ENCODE measurements at regions not wholly inside any gene's neighbourhood (a gene's known extent, or its start where the extent isn't known, plus 50 kb on each side); places are given as distances from the start of the nearest gene placed in this dataset.

DNA sequence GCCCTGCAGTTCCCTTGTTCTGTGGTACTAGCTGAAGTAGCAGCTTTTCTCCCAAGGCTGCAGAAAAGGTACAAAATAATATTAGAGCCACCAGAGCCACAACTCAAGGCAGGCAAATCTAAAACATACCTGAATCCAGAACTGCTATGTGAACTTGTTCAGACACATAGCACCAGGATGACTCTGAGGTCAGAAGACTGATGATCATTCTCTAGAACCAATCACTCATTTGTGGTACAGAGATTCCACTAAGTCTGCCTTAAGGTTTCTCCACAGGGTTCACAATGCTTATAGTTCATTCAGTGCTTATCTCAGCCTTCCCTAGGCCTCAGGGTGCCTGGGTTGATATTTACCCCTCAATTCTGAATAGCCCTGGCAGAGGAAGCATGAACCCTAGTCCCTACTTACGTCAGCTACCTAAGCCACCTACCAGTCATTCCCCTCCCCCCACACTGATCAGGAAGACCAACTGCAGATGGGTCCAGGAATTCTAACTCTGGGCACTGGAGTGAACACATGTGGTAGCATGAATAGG is 140.9 kb upstream of the MOCS1 start:
- Histone ChIP-seq H3K9ac (ENCODE audit: insufficient read depth, low read depth, low read length) (no peak overlapping the region), H3K27ac (ENCODE audit: extremely low read length, insufficient read depth, low read length) (no peak overlapping the region), H3K4me1 (ENCODE audit: insufficient read depth, low read length) (no peaks in the 10 kb centered on the region), H2AFZ (ENCODE audit: low read length) (no peak overlapping the region), H3K4me2 (ENCODE audit: low read depth, low read length) (no peak overlapping the region), H3K27me3 (ENCODE audit: control insufficient read depth in 1 of 2, insufficient read depth in 2 of 2, low read length in 2 of 2) (no peaks in the 10 kb centered on the region), H3K79me2 (ENCODE audit: insufficient read depth, low read length) (no peaks in the 10 kb centered on the region), H3K36me3 (replicated peaks in 1 of 2; ENCODE audit: control insufficient read depth in 1 of 2, insufficient read depth in 2 of 2, low read length in 2 of 2) (no peaks in the 10 kb centered on the region), H3K9me3 (ENCODE audit: low read length) (peaks cover 80% of the 10 kb centered on the region), H3K4me3 (replicated peaks in 1 of 3; ENCODE audit: insufficient read depth in 1 of 3, low read depth in 2 of 3, low read length in 3 of 3) (no peak overlapping the region), H4K20me1 (ENCODE audit: insufficient read depth, low read length) (no peaks in the 10 kb centered on the region)
- BruUV-seq (replicated peaks) = no TSS peak
- intact Hi-C loops (cut with micrococcal nuclease; ENCODE audit: unreplicated experiment) (no loop called here), in situ Hi-C loops (cut with HindIII; ENCODE audit: extremely low pct_ligation_motif_present, low pct_unique_long_range_greater_than_20kb) (no loop called here)
- ChIA-PET CTCF (ENCODE audit: low intra/inter-chr PET ratio, low total read pairs) (no interaction called here), POLR2A (no interaction called here)
- no peak for DNase-seq (ENCODE audit: low spot score)
- TF ChIP-seq, protein P1, sequence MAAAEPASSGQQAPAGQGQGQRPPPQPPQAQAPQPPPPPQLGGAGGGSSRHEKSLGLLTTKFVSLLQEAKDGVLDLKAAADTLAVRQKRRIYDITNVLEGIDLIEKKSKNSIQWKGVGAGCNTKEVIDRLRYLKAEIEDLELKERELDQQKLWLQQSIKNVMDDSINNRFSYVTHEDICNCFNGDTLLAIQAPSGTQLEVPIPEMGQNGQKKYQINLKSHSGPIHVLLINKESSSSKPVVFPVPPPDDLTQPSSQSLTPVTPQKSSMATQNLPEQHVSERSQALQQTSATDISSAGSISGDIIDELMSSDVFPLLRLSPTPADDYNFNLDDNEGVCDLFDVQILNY (CRISPR knock-in tag; conservative IDR thresholded peaks at IDR 0.05) = no peak
- TF ChIP-seq, protein P2, sequence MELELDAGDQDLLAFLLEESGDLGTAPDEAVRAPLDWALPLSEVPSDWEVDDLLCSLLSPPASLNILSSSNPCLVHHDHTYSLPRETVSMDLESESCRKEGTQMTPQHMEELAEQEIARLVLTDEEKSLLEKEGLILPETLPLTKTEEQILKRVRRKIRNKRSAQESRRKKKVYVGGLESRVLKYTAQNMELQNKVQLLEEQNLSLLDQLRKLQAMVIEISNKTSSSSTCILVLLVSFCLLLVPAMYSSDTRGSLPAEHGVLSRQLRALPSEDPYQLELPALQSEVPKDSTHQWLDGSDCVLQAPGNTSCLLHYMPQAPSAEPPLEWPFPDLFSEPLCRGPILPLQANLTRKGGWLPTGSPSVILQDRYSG (CRISPR knock-in tag; IDR thresholded peaks at IDR 0.05) = no peak
- TF ChIP-seq ZNF17 (CRISPR knock-in tag; IDR thresholded peaks at IDR 0.05) = no peak
- TF ChIP-seq, protein P3, sequence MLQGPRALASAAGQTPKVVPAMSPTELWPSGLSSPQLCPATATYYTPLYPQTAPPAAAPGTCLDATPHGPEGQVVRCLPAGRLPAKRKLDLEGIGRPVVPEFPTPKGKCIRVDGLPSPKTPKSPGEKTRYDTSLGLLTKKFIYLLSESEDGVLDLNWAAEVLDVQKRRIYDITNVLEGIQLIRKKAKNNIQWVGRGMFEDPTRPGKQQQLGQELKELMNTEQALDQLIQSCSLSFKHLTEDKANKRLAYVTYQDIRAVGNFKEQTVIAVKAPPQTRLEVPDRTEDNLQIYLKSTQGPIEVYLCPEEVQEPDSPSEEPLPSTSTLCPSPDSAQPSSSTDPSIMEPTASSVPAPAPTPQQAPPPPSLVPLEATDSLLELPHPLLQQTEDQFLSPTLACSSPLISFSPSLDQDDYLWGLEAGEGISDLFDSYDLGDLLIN (CRISPR knock-in tag; IDR thresholded peaks at IDR 0.05; ENCODE audit: borderline replicate concordance) = no peak
- no peak for TF ChIP-seq PCBP1 (IDR thresholded peaks at IDR 0.05; ENCODE audit: borderline replicate concordance, low read depth, low read length)
- no peak for TF ChIP-seq TCF7L2 (IDR thresholded peaks at IDR 0.05; ENCODE audit: low read depth, low read length)
- no peak for TF ChIP-seq MBNL3 (CRISPR knock-in tag; conservative IDR thresholded peaks at IDR 0.05)
- TF ChIP-seq TRIM24 (CRISPR knock-in tag; IDR thresholded peaks at IDR 0.05) = no peak
- no peak for TF ChIP-seq AKAP8 (CRISPR knock-in tag; IDR thresholded peaks at IDR 0.05)
- TF ChIP-seq PAF1 (CRISPR knock-in tag; IDR thresholded peaks at IDR 0.05) = no peak
- no peak for TF ChIP-seq CBX5 (CRISPR knock-in tag; IDR thresholded peaks at IDR 0.05; ENCODE audit: borderline replicate concordance)
- TF ChIP-seq SPEN (CRISPR knock-in tag; IDR thresholded peaks at IDR 0.05; ENCODE audit: low read depth) = no peak
- TF ChIP-seq, protein P4, sequence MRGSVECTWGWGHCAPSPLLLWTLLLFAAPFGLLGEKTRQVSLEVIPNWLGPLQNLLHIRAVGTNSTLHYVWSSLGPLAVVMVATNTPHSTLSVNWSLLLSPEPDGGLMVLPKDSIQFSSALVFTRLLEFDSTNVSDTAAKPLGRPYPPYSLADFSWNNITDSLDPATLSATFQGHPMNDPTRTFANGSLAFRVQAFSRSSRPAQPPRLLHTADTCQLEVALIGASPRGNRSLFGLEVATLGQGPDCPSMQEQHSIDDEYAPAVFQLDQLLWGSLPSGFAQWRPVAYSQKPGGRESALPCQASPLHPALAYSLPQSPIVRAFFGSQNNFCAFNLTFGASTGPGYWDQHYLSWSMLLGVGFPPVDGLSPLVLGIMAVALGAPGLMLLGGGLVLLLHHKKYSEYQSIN (CRISPR knock-in tag; IDR thresholded peaks at IDR 0.05; ENCODE audit: borderline replicate concordance) = no peak
- no peak for TF ChIP-seq SMAD3 (CRISPR knock-in tag; IDR thresholded peaks at IDR 0.05)
- no peak for TF ChIP-seq IRX3 (CRISPR knock-in tag; IDR thresholded peaks at IDR 0.05; ENCODE audit: borderline replicate concordance, low read depth)
- no peak for TF ChIP-seq ZNF430 (CRISPR knock-in tag; IDR thresholded peaks at IDR 0.05)
- TF ChIP-seq BCL6 (CRISPR knock-in tag; IDR thresholded peaks at IDR 0.05) = no peak
- TF ChIP-seq ZNF615 (CRISPR knock-in tag; IDR thresholded peaks at IDR 0.05; ENCODE audit: borderline replicate concordance) = no peak
- no peak for TF ChIP-seq SMARCE1 (IDR thresholded peaks at IDR 0.05; ENCODE audit: borderline replicate concordance)
- FAIRE-seq = no peak
- 50% methylated on average over 1 of the region's 1 CpG for WGBS (ENCODE audit: low lambda C conversion rate)
- no peak for ATAC-seq
